HL-60 (cell line): ENCODE measurements at regions not wholly inside any gene's neighbourhood (a gene's known extent, or its start where the extent isn't known, plus 50 kb on each side); places are given as distances from the start of the nearest gene placed in this dataset.

Experiments
- DNase-seq, 2 experiments: peaks; one replicate each; pipeline ENCODE4 v3.0.0-alpha.2; 2010 to 2020; ENCODE audit warnings: low read depth in 1 of 2, low spot score in 1 of 2
- H3K27ac ChIP-seq: fragments of 250-450 bp; sonication (Bioruptor Pico); replicated peaks from 2 replicates; pipeline ENCODE4 v1.5.1; 2020; ENCODE audit warnings: mild to moderate bottlenecking, moderate library complexity
- H3K27me3 ChIP-seq: fragments of 250-450 bp; sonication (Bioruptor Pico); 2 replicates; pipeline ENCODE4 v1.5.1; 2021; ENCODE audit warnings: mild to moderate bottlenecking, moderate library complexity; ENCODE audit not compliant: insufficient read depth, poor library complexity, severe bottlenecking
- H3K4me3 ChIP-seq: replicated peaks from 2 replicates; pipeline ENCODE4 v1.5.1; 2011; ENCODE audit warnings: mild to moderate bottlenecking, control low read depth, low read length; ENCODE audit not compliant: insufficient read depth
- CTCF ChIP-seq: IDR thresholded peaks from one replicate; pipeline ENCODE4 v1.5.1; 2011; ENCODE audit warnings: low read length, control low read depth, inconsistent platforms; ENCODE audit not compliant: insufficient read depth
- GABPA ChIP-seq: IDR thresholded peaks from 2 replicates; pipeline ENCODE4 v1.6.1; 2012; ENCODE audit warnings: low read depth
- POLR2AphosphoS5 ChIP-seq: IDR thresholded peaks from 2 replicates; pipeline ENCODE4 v1.6.1; 2012; ENCODE audit warnings: low read depth
- REST ChIP-seq: IDR thresholded peaks from 2 replicates; pipeline ENCODE4 v1.6.1; 2012; ENCODE audit warnings: low read depth; ENCODE audit not compliant: insufficient replicate concordance
- SPI1 ChIP-seq: IDR thresholded peaks from 2 replicates; pipeline ENCODE4 v1.6.1; 2012; ENCODE audit warnings: low read depth, mild to moderate bottlenecking, borderline replicate concordance

GRCh38 chr2:19473350-19473749, 114.9 kb upstream of the OSR1 start:
- no peak overlapping the region for H3K27ac ChIP-seq
- TF ChIP-seq CTCF (no peak), REST (no peak), POLR2AphosphoS5 (no peak), SPI1 (no peak), GABPA (no peak)
- H3K27me3 ChIP-seq, result peaks cover 50% of the 10 kb centered on the region
- DNase-seq, result no peak
- H3K4me3 ChIP-seq, result no peak overlapping the region

GRCh38 chr2:19472391-19472978, 114.1 kb upstream of the OSR1 start:
- no peak overlapping the region for H3K4me3 ChIP-seq
- peaks cover 46% of the 10 kb centered on the region for H3K27me3 ChIP-seq
- TF ChIP-seq CTCF (no peak), REST (no peak), GABPA (no peak), SPI1 (no peak), POLR2AphosphoS5 (no peak)
- H3K27ac ChIP-seq, result no peak overlapping the region
- DNase-seq, result no peak

GRCh38 chr2:19471491-19471890, 113.1 kb upstream of the OSR1 start:
- Histone ChIP-seq H3K27me3 (peaks cover 46% of the 10 kb centered on the region), H3K27ac (no peak overlapping the region), H3K4me3 (no peak overlapping the region)
- no peak for DNase-seq
- TF ChIP-seq REST (no peak), SPI1 (no peak), POLR2AphosphoS5 (no peak), GABPA (no peak), CTCF (no peak)
